ENCODE measurements at regions not wholly inside any gene's neighbourhood (a gene's known extent, or its start where the extent isn't known, plus 50 kb on each side); places are given as distances from the start of the nearest gene placed in this dataset.
"Not testable (repeated sequence)": the region's sequence is repeated elsewhere in the genome, so short reads cannot be mapped to it uniquely, and the experiment has no call there.

GRCh38 chr3:15903759-15904720, 106.3 kb upstream of the ANKRD28 start:
- no peak for FAIRE-seq

GRCh38 chr3:15905041-15905440, 107.3 kb upstream of the ANKRD28 start:
- FAIRE-seq = no peak

GRCh38 chr3:15907403-15907802, 109.6 kb upstream of the ANKRD28 start:
- FAIRE-seq = not testable (repeated sequence)

GRCh38 chr3:15918988-15919387, 121.2 kb upstream of the ANKRD28 start:
- no peak for FAIRE-seq

- FAIRE-seq = no peak
These were observed 122.2 kb upstream of the ANKRD28 start for GRCh38 chr3:15919971-15920370.

GRCh38 chr3:15923640-15924405, 126.0 kb upstream of the ANKRD28 start:
- FAIRE-seq = no peak

- no peak for FAIRE-seq
These were observed 127.1 kb upstream of the ANKRD28 start for GRCh38 chr3:15924914-15925313.

GRCh38 chr3:15926871-15927270, 129.1 kb upstream of the ANKRD28 start:
- no peak for FAIRE-seq

GRCh38 chr3:15927969-15928368, 130.2 kb upstream of the ANKRD28 start:
- no peak for FAIRE-seq

GRCh38 chr3:15929944-15930571, 132.3 kb upstream of the ANKRD28 start:
- FAIRE-seq = peak; percentile 34

GRCh38 chr3:15932348-15933300, 134.8 kb upstream of the ANKRD28 start:
- FAIRE-seq = no peak

- no peak for FAIRE-seq
These were observed 135.8 kb upstream of the ANKRD28 start for GRCh38 chr3:15933439-15934139.

GRCh38 chr3:15934389-15935195, 136.8 kb upstream of the ANKRD28 start:
- FAIRE-seq = no peak

GRCh38 chr3:15936312-15936711, 138.5 kb upstream of the ANKRD28 start:
- FAIRE-seq = no peak

- no peak for FAIRE-seq
These were observed 142.9 kb upstream of the ANKRD28 start for GRCh38 chr3:15940641-15941040.

GRCh38 chr3:15941457-15941856, 143.7 kb upstream of the ANKRD28 start:
- FAIRE-seq = not testable (repeated sequence)

GRCh38 chr3:15941958-15942357, 144.2 kb upstream of the ANKRD28 start:
- no peak for FAIRE-seq

- FAIRE-seq = no peak
These were observed 144.7 kb upstream of the ANKRD28 start for GRCh38 chr3:15942462-15942861.

- no peak for FAIRE-seq
These were observed 145.2 kb upstream of the ANKRD28 start for GRCh38 chr3:15942936-15943335.

GRCh38 chr3:15948388-15948787, 150.6 kb upstream of the ANKRD28 start:
- FAIRE-seq = no peak
